GM19328 (cell line): ENCODE measurements at regions not wholly inside any gene's neighbourhood (a gene's known extent, or its start where the extent isn't known, plus 50 kb on each side); places are given as distances from the start of the nearest gene placed in this dataset.

Source experiments
- ATAC-seq: cut with Tn5 transposase; IDR thresholded peaks from one replicate; pipeline ENCODE4 v1.9.1; 2021; ENCODE audit warnings: mild to moderate bottlenecking, moderate library complexity; ENCODE audit not compliant: unreplicated experiment

DNA sequence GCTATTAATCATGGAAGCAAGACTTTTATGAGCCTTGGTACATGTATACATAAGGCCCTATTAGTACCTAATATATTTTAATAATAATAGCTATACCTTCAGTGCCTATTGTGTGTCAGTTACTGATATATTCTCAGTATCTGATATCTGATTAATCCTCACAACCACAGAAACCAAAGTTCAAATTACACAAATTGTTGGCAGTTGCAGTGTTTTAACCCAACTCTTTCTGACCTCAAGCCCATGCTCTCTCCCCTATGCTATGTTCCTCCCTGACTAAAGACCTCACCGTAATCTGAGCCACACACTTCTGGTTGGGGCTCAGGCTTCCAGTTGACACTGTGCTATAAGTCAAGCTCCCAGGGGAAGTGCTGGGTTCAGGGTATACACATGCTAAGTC is 214.4 kb downstream of the SPTSSA start:
- no peak for ATAC-seq

DNA sequence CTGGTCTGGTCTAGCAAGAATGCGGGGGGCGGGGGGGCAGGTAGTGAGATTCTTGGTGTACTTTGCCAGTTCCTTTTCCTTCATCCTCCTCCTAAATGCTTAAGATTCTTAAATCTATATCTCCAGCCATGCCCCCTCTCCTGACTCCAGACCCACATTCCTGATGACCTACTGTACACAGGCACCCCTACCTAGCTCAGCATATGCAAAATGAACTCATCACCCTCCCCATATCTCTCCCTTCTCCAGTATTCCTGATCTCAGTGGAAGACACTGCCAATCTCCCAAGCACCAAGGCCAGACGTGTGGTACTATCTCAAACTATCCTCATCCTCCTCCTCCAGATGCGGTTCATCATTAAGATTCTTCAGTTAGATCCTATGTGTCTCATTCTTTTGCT is 215.8 kb downstream of the SPTSSA start:
- ATAC-seq: no peak

DNA sequence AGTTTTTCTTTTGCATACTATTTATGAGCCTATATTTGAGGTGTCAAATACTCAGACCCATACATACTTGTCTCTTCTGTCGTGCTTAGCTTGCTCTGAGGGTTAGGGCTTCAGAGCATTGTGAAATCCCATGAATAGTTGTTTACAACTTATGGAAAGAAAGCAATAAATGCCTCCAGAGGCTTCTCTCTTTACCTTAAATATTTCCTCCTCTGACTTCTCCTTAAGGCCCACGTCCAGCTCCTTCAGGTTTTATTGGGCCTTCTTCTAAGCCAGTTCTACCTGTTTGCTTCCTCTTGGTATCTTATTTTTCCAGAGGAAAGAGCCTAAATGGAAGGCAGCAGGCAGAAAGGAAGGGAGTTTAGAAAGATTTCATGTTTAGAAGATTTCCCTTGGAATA is 218.6 kb downstream of the SPTSSA start:
- no peak for ATAC-seq

DNA sequence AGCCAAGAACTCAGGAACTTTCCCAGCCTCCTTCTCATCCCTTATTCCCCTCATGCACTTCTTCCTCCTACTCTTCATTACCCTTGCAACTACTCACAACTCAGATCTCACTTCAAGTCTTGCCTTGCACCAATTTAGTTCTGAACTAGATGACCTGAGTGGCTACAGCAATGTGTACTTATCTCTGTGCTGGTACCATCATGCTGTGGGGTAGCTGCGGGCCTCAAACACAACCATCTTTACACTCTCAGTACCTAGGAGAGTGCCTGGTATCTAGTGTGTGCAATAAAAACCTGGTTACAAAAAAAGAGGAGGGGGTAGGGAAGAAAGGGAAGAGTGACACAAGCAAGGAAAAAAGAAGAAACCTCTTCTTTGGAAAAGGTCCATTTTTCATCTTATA is 219.0 kb downstream of the SPTSSA start:
- ATAC-seq: no peak

DNA sequence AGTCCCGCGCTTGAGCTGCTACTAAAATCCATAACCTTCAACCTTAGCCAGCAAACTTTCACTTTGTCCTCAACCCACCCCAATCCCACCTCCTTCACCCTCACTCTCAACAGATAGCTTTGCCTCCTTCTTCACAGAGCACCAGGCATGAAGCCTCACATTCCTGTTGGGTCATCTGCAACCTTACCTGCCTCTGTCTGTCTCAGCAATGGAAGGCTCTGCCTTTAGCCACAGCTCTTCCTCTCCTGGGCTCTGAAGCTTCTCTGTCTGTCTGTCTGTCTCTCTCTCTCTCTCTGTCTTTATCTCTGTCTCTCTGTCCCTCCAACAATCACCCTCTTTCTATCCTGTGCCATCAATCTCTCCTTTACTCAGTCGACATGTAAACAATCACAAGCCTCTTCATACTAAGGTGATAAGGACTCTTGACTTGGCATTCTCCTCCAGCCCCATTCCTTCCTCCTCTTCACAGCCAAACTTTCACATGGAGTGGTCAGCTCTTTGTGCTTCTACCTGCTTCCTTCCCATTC is 220.8 kb downstream of the SPTSSA start:
- no peak for ATAC-seq

DNA sequence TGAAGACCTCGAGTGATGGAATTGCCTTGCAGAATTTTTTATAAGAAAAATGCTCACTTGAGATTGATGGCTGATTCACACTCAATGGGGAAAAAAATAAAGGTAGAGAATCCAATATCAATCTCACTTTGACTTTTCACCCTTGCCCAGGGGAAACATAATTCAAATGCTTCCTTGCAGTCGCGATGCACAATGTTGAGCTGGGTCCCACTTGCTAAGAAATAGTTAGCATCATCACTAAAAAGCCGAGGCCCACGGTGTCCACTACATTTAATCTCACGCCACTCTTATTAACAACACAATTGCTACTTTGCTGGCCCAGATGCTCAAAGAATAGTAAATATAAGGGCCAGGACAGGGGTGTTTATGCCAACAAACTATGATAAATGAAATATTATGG is 223.4 kb downstream of the SPTSSA start:
- ATAC-seq: no peak

DNA sequence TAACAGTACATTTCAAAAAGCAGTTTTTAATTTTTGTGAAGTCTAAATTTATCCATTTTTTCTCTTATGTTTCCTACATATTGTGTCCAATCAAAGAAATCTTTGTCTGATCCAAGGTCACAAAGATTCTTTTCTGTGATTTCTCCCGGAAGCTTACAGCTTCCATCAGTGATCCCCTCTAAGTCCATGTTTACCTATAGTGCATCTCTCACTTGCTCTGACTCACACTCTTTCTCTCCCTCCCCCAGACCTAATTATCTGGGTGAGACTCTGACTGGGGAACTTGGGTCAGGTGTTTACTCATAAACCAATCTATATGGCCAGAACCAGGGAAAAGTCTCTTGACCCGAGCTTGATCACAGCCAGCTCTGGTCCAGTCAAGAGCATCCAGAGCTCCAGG is 224.4 kb downstream of the SPTSSA start:
- ATAC-seq: no peak

DNA sequence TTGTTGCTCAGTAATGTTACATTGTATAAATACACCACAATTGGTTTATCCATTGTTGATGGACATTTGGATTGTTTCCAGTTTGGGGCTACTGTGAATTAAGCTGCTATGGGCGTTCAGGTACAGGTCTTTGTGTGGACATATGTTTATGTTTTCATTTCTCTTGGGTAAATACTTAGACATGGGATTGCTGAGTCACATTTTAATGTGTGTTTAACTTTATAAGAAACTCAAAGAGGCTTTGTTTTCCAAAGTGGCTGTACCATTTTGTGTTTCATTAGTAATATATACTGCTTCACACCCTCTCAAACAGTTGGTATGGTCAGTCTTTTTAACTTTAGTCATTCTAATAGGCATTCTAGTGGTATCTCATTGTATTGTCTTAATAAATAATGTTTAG is 225.0 kb downstream of the SPTSSA start:
- no peak for ATAC-seq

DNA sequence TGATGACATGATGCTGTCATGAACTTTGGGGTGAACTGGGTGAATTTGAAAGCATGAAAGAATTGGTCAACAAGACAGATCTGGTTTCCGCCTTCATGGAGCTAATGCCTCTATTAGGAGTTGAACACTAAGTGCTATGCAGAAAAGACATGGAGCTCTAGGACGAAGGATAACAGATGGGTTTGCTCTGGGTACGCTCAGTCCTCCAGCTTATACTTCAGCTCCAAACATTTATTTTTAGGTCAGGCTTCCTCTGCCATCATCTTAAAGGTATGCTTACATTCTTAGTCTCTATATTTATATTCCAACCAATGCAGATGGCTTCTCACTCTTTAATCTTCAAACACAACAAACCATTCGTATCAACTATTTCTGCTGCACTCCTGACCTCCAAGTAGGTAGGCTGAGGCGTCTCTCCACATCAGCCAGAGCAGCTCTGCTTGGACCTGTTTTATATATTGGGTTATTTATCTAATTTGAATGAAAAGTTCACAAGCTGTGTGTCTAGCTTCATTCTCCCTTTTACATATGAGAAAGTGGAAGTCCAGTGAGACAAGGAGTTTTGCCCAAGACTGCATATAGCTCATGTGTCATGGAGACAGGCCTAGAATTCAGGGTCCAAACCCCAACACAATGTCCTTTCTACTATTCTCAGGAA is 226.3 kb downstream of the SPTSSA start:
- no peak for ATAC-seq

DNA sequence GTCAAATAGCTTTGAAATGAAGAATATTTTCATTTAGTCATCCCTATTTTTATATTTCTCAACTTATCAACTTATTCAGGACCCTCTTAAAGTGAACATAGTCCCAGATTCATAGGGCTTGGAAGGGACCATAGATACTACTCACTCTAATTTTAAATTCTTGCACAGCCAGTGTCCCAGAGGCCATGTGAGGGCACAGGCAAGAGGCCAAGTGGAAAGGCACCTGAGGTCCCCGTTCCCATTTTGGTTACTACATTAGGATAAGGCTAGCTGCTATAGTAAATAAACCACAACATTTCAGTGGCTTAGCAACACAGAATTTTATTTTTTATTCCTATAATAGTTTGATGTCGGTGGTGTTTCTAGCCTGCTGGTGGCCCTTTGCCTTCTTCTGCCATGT is 227.8 kb downstream of the SPTSSA start:
- ATAC-seq: no peak

DNA sequence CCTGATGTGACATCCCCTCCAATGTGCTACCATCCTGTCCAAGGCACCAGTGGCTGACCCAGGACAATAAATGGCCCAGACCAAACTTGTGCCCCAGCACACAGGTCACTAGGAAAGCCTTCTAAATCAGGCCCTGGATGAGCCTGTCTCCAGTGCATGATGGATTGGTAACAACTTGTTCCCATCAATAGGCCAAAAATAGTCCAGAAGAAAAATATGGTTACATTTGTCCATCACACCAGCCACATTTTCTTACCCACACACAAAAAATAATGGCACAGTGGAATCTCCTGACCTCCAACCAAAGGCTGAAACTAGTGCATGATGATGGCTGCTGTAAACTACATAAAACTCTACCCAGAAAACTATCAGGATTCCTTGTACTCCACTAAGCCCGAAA is 228.4 kb downstream of the SPTSSA start:
- ATAC-seq: no peak

DNA sequence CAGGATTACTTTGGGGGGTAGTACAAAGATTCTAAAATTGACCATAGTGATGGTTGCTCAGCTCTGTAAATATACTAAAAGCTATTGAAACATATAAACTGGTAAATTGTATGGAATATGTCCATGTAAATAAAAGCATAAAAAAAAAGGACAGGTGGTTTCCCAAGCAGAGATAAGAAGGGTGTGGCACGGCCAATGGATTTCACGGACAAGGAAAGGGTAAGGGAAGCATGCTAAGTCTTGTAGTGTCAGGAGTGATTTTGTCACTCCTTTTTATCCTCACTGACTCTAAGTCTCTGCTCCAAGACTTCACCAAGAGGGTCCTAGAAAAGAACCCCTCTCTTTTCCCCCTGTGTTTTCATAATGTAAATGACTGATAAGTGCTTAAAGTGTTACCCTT is 229.2 kb downstream of the SPTSSA start:
- ATAC-seq: no peak

DNA sequence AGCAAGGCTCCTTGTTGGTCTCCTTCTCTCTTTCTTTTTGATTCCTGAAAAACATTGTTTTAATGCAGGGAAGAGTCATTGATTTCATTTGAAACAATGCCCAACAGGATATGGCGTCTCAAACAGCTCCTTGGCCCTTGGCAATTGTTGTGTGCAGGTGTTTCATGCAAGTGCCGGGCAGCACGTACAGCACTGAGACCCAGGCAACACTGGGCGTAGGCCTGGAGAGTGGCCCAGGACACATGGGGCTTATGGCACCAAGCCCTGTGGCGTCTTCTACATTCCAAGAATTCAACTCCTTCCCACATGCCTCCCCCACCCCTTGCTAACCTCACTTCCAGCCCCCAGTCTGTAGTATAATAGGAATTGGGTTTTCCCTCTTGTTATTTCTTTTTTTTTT is 230.4 kb downstream of the SPTSSA start:
- ATAC-seq: no peak

DNA sequence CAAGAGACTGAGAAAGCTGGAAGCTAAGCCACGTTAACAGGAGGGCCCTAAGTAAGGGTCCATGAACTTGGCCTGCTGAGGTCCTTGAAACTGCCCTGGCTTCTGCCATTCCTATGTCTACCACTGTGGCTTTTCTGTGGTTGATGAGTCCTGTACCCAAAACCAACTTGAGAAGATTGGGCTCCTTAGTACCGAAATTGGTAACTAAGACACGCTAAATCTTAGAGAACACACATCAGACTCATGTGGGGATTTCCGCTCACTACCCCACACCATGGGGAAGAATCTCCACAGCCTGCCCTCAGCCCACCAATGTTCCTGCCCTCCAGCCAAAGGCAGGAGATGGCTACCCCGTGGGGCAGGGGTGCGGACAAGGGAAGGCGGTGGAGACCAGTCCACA is 232.9 kb downstream of the SPTSSA start:
- no peak for ATAC-seq

DNA sequence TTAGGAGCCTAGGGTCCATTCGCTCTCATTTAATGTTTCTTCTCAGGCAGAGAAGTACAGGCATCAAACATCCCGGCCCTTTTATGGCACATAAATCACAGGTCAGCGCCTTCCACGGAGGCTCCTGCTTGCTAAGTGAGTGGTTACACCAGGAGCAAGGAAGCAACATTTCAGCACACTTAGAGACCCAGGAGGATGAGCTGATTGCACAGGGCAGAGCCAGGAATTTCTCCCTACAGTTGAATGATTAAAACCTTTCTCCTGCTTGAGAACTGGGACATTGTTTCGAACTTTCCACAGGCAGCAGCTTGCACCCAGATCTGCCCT is 233.4 kb downstream of the SPTSSA start:
- no peak for ATAC-seq

DNA sequence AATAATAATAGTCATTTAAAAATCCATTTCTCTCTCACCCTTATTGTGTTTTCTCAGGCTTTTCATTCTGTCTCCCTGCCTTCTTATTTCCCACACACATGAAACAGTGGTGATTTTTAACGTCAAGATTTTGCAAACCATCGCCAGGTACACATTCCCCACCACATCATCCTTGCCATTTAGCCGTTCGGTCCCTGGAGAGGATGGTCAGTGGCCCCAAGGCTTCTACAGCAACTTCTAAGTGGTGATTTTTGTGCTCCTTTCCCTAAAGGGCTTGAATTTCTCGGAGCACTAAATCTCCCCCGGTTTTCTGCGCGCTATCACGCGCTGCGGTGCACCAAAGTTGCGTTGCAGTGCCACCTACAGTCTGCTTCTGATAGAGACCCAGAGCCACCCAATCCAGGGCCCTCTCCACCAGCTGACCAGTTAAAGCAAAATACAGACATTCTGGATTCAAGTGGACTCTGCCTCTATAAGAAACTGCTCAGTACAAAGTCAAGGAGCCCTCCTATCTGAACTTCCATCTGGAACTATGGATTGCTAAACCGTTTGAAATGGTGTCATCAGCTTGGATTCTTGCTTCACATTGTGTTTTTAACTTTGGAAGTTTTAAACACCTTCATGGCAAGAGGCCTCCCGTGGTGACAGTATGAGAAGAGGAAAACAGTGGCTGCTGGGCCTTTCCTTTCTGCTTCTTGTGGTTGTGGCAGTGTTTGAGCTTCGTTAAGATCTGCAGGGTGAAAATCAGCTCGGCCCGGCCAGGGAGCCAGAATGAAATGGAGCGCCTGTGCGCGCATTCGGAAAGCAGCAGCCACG is 234.0 kb downstream of the SPTSSA start:
- ATAC-seq: peak; percentile 81

DNA sequence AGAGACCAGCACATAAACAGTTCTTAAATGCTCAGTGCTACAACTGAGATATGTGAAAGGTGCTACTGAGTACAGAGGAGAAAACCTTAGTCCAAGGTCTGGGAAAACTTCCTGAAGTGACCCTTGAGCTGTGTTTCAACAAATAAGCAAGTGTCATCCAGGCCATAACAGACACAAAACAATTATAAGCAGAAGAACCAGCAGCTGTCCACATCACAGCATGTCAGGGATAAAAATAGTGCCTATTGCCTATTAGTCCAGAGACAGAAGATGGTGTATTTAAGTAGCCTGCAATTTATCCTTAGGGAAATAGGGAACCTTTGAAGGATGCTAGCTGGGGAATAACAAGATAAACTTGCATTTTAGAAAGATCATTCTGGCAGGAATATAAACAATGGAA is 237.8 kb downstream of the SPTSSA start:
- no peak for ATAC-seq

DNA sequence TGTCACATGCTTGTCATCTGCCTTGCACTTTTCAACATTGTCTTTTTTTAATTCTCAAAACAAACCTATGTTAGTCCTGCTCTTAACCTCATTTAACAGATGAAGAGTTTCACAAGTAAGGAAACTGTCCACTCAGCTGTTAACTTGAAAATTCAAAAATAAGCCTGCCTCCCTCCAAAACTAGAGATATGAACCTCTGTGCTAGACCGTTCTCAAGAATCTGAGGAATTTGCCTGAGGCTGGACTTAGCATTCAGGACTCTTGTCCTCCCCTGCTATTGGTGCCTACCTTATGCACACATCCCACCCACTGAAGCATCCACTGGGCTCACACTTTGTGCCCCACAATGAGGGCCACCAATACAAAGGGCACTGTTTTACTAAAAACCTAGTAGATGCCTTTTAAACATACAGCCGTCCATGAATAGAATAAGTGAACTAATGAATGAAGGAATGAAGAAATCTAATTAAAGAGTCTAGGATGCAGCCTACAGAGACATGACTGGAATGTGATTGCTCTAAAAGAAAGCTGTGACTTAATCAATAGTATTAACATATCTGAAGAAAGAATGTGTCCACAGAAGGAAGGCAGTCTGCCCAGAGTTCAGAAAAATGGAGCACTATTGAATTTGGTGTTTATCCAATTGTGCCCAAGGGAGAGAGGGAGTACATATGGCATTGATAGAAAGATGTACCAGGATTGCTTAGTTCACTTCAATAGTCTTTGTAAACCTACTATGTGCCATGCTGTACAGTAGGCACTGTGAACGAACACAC is 238.5 kb downstream of the SPTSSA start:
- ATAC-seq: no peak

DNA sequence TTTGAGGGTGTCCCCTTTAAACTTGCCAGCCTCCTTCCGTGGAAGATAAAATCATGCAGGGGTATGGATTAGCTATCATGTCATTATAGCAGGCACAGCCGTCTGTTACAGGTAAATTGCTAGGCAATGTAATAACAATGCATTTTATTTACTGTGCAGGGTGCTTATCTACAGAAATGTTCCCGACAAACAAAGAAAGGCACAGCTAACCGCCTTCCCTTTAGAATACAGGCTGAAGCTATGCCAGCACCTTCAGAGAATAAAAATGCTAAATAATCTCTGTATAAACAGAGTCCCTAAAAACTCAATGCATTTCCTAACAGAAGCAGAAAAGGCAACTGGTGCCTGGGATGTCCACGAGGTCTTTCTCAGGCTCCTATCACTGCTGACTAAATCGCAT is 239.2 kb downstream of the SPTSSA start:
- ATAC-seq: no peak

DNA sequence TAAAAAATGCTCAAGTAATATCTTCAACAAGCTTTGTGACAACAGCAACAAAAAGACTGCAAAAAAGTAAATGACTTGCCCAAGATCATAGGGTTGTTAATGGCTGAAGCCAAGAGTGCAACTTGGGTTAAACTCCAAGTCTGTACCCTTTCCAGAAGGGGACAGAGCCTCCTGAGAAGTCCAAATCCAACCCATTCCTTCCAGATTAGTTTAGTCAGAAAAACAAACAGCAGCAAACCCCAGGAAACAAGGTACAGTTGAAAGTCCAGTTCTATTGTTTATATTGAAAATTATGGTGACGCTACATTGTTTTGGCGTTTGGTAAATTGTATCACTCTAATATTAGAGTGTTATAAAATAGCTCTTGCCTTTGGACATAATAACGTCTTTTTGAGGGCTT is 239.9 kb downstream of the SPTSSA start:
- no peak for ATAC-seq

DNA sequence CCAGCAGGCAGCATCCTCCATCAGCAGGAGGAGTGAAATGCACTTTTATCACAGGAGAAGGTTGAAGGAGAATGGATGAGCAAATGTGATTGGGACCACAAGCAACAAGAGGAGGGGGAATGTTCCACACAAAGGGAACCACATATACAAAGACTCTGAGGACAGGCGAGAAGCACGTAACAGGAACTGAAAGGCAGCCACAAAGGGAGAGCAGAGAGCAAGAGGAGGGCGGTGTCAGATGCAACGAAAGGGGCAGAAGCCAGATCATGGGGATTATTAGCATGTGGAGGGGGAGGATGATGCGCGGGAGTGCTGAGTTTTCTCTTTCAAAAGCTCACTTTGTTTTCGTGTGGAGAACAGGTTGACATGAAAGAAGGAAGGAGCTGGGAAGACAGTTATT is 241.1 kb downstream of the SPTSSA start:
- ATAC-seq: peak; percentile 77

DNA sequence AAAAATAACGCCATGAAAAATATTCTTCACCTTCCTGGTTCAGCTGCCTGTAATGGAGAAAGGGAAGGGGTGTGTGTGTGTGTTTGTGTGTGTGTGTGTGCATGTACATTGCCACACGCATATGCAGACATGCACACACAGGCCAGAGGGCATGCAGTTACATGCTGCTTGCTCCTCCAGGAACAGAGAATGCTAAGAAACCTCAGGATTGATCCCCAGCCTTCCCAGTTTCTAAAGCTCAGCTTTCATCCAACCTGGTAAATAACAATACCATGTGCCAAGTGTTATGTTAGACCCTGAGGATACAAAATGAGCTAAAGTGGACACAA is 241.7 kb downstream of the SPTSSA start:
- ATAC-seq: no peak
